Natural killer cell treated with Interleukin-12 subunit alpha and Interleukin-12 subunit beta and Interleukin-15 and Interleukin-18, amount 100 ng/mL, for 72 hours (primary cell): ENCODE measurements at regions not wholly inside any gene's neighbourhood (a gene's known extent, or its start where the extent isn't known, plus 50 kb on each side); places are given as distances from the start of the nearest gene placed in this dataset.
"Not testable (repeated sequence)": the region's sequence is repeated elsewhere in the genome, so short reads cannot be mapped to it uniquely, and the experiment has no call there.

Experiments used
- ATAC-seq, 2 donors: fragments of 150-1000 bp; cut with Tn5 transposase in 1 of 2; sonication (Bioruptor Pico), chemical (Tn5 transposase) in 1 of 2; 2 replicates each; pipeline ENCODE4 v1.10.0; 2021
- DNase-seq: peaks from one replicate; pipeline ENCODE4 v3.0.0; 2022; ENCODE audit warnings: low spot score
- H3K27ac Mint-ChIP-seq, 2 donors: 1 replicate in 1 of 2; 2 replicates in 1 of 2; pipeline ENCODE4 v1.8.0; 2022; ENCODE audit warnings: mixed read lengths in 2 of 2, mild to moderate bottlenecking in 1 of 2, moderate library complexity in 1 of 2
- H3K27me3 Mint-ChIP-seq, 2 donors: 1 replicate in 1 of 2; 2 replicates in 1 of 2; pipeline ENCODE4 v1.8.0; 2022; ENCODE audit warnings: mixed read lengths in 2 of 2
- H3K36me3 Mint-ChIP-seq: one replicate; pipeline ENCODE4 v1.8.0; 2022; ENCODE audit warnings: mixed read lengths
- H3K4me1 Mint-ChIP-seq, 2 donors: 1 replicate in 1 of 2; 2 replicates in 1 of 2; pipeline ENCODE4 v1.8.0; 2022; ENCODE audit warnings: low read depth in 2 of 2, mixed read lengths in 2 of 2, mild to moderate bottlenecking in 1 of 2
- H3K4me3 Mint-ChIP-seq: one replicate; pipeline ENCODE4 v1.8.0; 2022; ENCODE audit warnings: mixed read lengths
- H3K9me3 Mint-ChIP-seq: 2 replicates; pipeline ENCODE4 v1.8.0; 2022; ENCODE audit warnings: mixed read lengths

- Mint-ChIP-seq H3K9me3 (peaks cover 3% of the 10 kb centered on the region), H3K4me1 (no peaks in the 10 kb centered on the region), H3K27me3 (no peaks in the 10 kb centered on the region), H3K4me3 (no peak overlapping the region), H3K36me3 (no peaks in the 10 kb centered on the region), H3K27ac (no peak overlapping the region)
- ATAC-seq (no peak), DNase-seq (no peak)
Measured at GRCh38 chr16:73966851-73967250, 329.8 kb upstream of the PSMD7 start.

GRCh38 chr16:73965591-73965990 is 331.0 kb upstream of the PSMD7 start:
- Mint-ChIP-seq H3K27me3 (no peaks in the 10 kb centered on the region), H3K9me3 (peaks cover 3% of the 10 kb centered on the region), H3K27ac (no peak overlapping the region), H3K4me1 (no peaks in the 10 kb centered on the region), H3K4me3 (no peak overlapping the region), H3K36me3 (no peaks in the 10 kb centered on the region)
- DNase-seq (no peak), ATAC-seq (no peak)

- no peaks in the 10 kb centered on the region for H3K4me1 Mint-ChIP-seq
- H3K27me3 Mint-ChIP-seq, result peaks cover 0 to 2% of the 10 kb centered on the region in 2 donors
- H3K27ac Mint-ChIP-seq, result no peak overlapping the region
- no peak overlapping the region for H3K4me3 Mint-ChIP-seq
- H3K9me3 Mint-ChIP-seq, result no peaks in the 10 kb centered on the region
- no peak for ATAC-seq
- no peaks in the 10 kb centered on the region for H3K36me3 Mint-ChIP-seq
- DNase-seq, result no peak
Measured at GRCh38 chr16:73956587-73957494, 339.8 kb upstream of the PSMD7 start.

- DNase-seq (no peak), ATAC-seq (no peak)
- H3K27me3 Mint-ChIP-seq, result peaks cover 0 to 2% of the 10 kb centered on the region in 2 donors
- no peak overlapping the region for H3K4me3 Mint-ChIP-seq
- H3K9me3 Mint-ChIP-seq, result no peaks in the 10 kb centered on the region
- H3K27ac Mint-ChIP-seq, result no peak overlapping the region
- H3K36me3 Mint-ChIP-seq, result no peaks in the 10 kb centered on the region
- H3K4me1 Mint-ChIP-seq, result no peaks in the 10 kb centered on the region
Measured at GRCh38 chr16:73955702-73956101, 340.9 kb upstream of the PSMD7 start.

- DNase-seq (no peak), ATAC-seq (no peak)
- Mint-ChIP-seq H3K4me1 (no peaks in the 10 kb centered on the region), H3K9me3 (no peaks in the 10 kb centered on the region), H3K36me3 (no peaks in the 10 kb centered on the region), H3K27me3 (peaks cover 0 to 2% of the 10 kb centered on the region in 2 donors), H3K4me3 (no peak overlapping the region), H3K27ac (no peak overlapping the region)
Measured at GRCh38 chr16:73955255-73955654, 341.4 kb upstream of the PSMD7 start.

GRCh38 chr16:73951481-73951880 is 345.1 kb upstream of the PSMD7 start:
- no peak for ATAC-seq
- H3K4me3 Mint-ChIP-seq, result no peak overlapping the region

GRCh38 chr16:73949574-73950320 is 346.9 kb upstream of the PSMD7 start:
- no peak for ATAC-seq
- no peaks in the 10 kb centered on the region for H3K4me1 Mint-ChIP-seq
- H3K27ac Mint-ChIP-seq, result no peak overlapping the region
- no peaks in the 10 kb centered on the region for H3K36me3 Mint-ChIP-seq
- DNase-seq, result no peak
- H3K4me3 Mint-ChIP-seq, result no peak overlapping the region
- no peaks in the 10 kb centered on the region for H3K9me3 Mint-ChIP-seq
- peaks cover 0 to 4% of the 10 kb centered on the region in 2 donors for H3K27me3 Mint-ChIP-seq

More at GRCh38 chr16:73951481-73951880, 345.1 kb upstream of the PSMD7 start:
- peaks cover 0 to 2% of the 10 kb centered on the region in 2 donors for H3K27me3 Mint-ChIP-seq
- H3K9me3 Mint-ChIP-seq, result no peaks in the 10 kb centered on the region
- H3K27ac Mint-ChIP-seq, result no peak overlapping the region
- DNase-seq, result no peak
- H3K36me3 Mint-ChIP-seq, result no peaks in the 10 kb centered on the region
- no peaks in the 10 kb centered on the region for H3K4me1 Mint-ChIP-seq

GRCh38 chr16:73945631-73946030 is 351.0 kb upstream of the PSMD7 start:
- no peaks in the 10 kb centered on the region for H3K4me1 Mint-ChIP-seq

GRCh38 chr16:73943184-73943583 is 353.4 kb upstream of the PSMD7 start:
- H3K27ac Mint-ChIP-seq, DNase-seq, H3K36me3 Mint-ChIP-seq, H3K4me1 Mint-ChIP-seq, H3K27me3 Mint-ChIP-seq, ATAC-seq, H3K4me3 Mint-ChIP-seq, H3K9me3 Mint-ChIP-seq: not testable (repeated sequence)

More at GRCh38 chr16:73945631-73946030, 351.0 kb upstream of the PSMD7 start:
- peaks cover 0 to 2% of the 10 kb centered on the region in 2 donors for H3K27me3 Mint-ChIP-seq
- ATAC-seq (no peak), DNase-seq (no peak)
- no peak overlapping the region for H3K27ac Mint-ChIP-seq
- no peak overlapping the region for H3K4me3 Mint-ChIP-seq
- no peaks in the 10 kb centered on the region for H3K9me3 Mint-ChIP-seq
- no peaks in the 10 kb centered on the region for H3K36me3 Mint-ChIP-seq

GRCh38 chr16:73940786-73941185 is 355.8 kb upstream of the PSMD7 start:
- not testable (repeated sequence) for H3K27ac Mint-ChIP-seq, H3K4me1 Mint-ChIP-seq, DNase-seq, H3K27me3 Mint-ChIP-seq, H3K4me3 Mint-ChIP-seq, ATAC-seq, H3K9me3 Mint-ChIP-seq, H3K36me3 Mint-ChIP-seq

- H3K36me3 Mint-ChIP-seq, result peaks cover 5% of the 10 kb centered on the region
- DNase-seq (no peak), ATAC-seq (no peak)
- no peak overlapping the region for H3K27ac Mint-ChIP-seq
- peaks cover 10% of the 10 kb centered on the region for H3K9me3 Mint-ChIP-seq
- no peaks in the 10 kb centered on the region for H3K27me3 Mint-ChIP-seq
- no peaks in the 10 kb centered on the region for H3K4me1 Mint-ChIP-seq
- no peak overlapping the region for H3K4me3 Mint-ChIP-seq
Measured at GRCh38 chr16:73923951-73924350, 372.7 kb upstream of the PSMD7 start.

- H3K9me3 Mint-ChIP-seq, result no peaks in the 10 kb centered on the region
- ATAC-seq, result no peak
- no peaks in the 10 kb centered on the region for H3K36me3 Mint-ChIP-seq
- DNase-seq, result no peak
- H3K27me3 Mint-ChIP-seq, result no peaks in the 10 kb centered on the region
- no peak overlapping the region for H3K27ac Mint-ChIP-seq
- no peaks in the 10 kb centered on the region for H3K4me1 Mint-ChIP-seq
- H3K4me3 Mint-ChIP-seq, result no peak overlapping the region
Measured at GRCh38 chr16:73921295-73921694, 375.3 kb upstream of the PSMD7 start.

- DNase-seq (no peak), ATAC-seq (no peak)
- peaks cover 0 to 13% of the 10 kb centered on the region in 2 donors for H3K27me3 Mint-ChIP-seq
- no peak overlapping the region for H3K27ac Mint-ChIP-seq
- H3K4me1 Mint-ChIP-seq, result no peaks in the 10 kb centered on the region
- H3K4me3 Mint-ChIP-seq, result no peak overlapping the region
- H3K36me3 Mint-ChIP-seq, result no peaks in the 10 kb centered on the region
- no peaks in the 10 kb centered on the region for H3K9me3 Mint-ChIP-seq
Measured at GRCh38 chr16:73916829-73917594, 379.6 kb upstream of the PSMD7 start.
